K562 (cell line): ENCODE measurements at regions not wholly inside any gene's neighbourhood (a gene's known extent, or its start where the extent isn't known, plus 50 kb on each side); places are given as distances from the start of the nearest gene placed in this dataset.

ENCODE experiments used
- ATF7 ChIP-seq: fragments of 450-650 bp; IDR thresholded peaks from 2 replicates; pipeline ENCODE4 v1.7.1; 2014; ENCODE audit warnings: mild to moderate bottlenecking, moderate library complexity
- CXXC5 ChIP-seq: fragments of 250-450 bp; sonication (Bioruptor Pico); IDR thresholded peaks from 2 replicates; pipeline ENCODE4 v1.8.0; 2022; ENCODE audit warnings: inconsistent platforms, mild to moderate bottlenecking, moderate library complexity
- ELF1 ChIP-seq: fragments of 200-800 bp; sonication (Bioruptor generic); IDR thresholded peaks from 2 replicates; pipeline ENCODE4 v1.6.1; 2016; ENCODE audit warnings: missing genetic modification characterization, missing compliant biosample characterization
- ERF ChIP-seq: fragments of 450-650 bp; formaldehyde crosslinking; IDR thresholded peaks from 2 replicates; pipeline ENCODE4 v1.4.0; 2020; ENCODE audit warnings: mild to moderate bottlenecking, mixed read lengths
- ETS2 ChIP-seq: IDR thresholded peaks from 2 replicates; pipeline ENCODE4 v1.6.1; 2016; ENCODE audit warnings: borderline replicate concordance, missing genetic modification characterization, mild to moderate bottlenecking, moderate library complexity, missing compliant biosample characterization; ENCODE audit not compliant: poor library complexity, severe bottlenecking
- NFATC3 ChIP-seq: fragments of 450-650 bp; IDR thresholded peaks from 2 replicates; pipeline ENCODE4 v1.6.1; 2017; ENCODE audit warnings: mild to moderate bottlenecking
- NR2C2 ChIP-seq, 2 experiments: fragments of 200-800 bp in 1 of 2; sonication (Bioruptor generic) in 1 of 2; sonication (generic) in 1 of 2; formaldehyde crosslinking in 1 of 2; IDR thresholded peaks; 2 replicates each; pipeline versions ENCODE4 v1.6.1 to v1.8.0; 2016 to 2022; ENCODE audit warnings: mild to moderate bottlenecking in 1 of 2, missing compliant biosample characterization in 1 of 2, missing genetic modification characterization in 1 of 2, missing genetic modification reagents in 1 of 2
- STAT5B ChIP-seq: fragments of 250-450 bp; sonication (Bioruptor Pico); IDR thresholded peaks from 2 replicates; pipeline ENCODE4 v1.8.0; 2021; ENCODE audit warnings: mild to moderate bottlenecking, inconsistent platforms
- TAL1 ChIP-seq: fragments of 450-650 bp; IDR thresholded peaks from 2 replicates; pipeline ENCODE4 v1.6.1; 2016; ENCODE audit warnings: mild to moderate bottlenecking
- ZNF165 ChIP-seq: fragments of 250-450 bp; sonication (Bioruptor Pico); IDR thresholded peaks from 2 replicates; pipeline ENCODE4 v1.4.0; 2020; ENCODE audit warnings: borderline replicate concordance
- ZNF766 ChIP-seq: fragments of 200-800 bp; sonication (Bioruptor generic); conservative IDR thresholded peaks from 2 replicates; pipeline ENCODE4 v1.6.1; 2016; ENCODE audit warnings: missing genetic modification characterization, missing compliant biosample characterization
- TF ChIP-seq, protein P1 (sequence below): fragments of 450-650 bp; IDR thresholded peaks from 2 replicates; pipeline ENCODE4 v1.6.1; 2018; ENCODE audit not compliant: partially characterized antibody
- TF ChIP-seq, protein P2 (sequence below): fragments of 450-650 bp; IDR thresholded peaks from 2 replicates; pipeline ENCODE4 v1.6.1; 2016; ENCODE audit warnings: antibody characterized with exemption
- TF ChIP-seq, protein P3 (sequence below), 2 experiments: fragments of 450-650 bp; conservative IDR thresholded peaks; 2 replicates each; pipeline ENCODE4 v1.6.1; 2017; ENCODE audit warnings: mild to moderate bottlenecking in 2 of 2, moderate library complexity in 2 of 2
- TF ChIP-seq, protein P4 (sequence below): fragments of 450-650 bp; IDR thresholded peaks from 2 replicates; pipeline ENCODE4 v1.7.1; 2018; ENCODE audit warnings: mild to moderate bottlenecking, low read depth; ENCODE audit not compliant: partially characterized antibody
- TF ChIP-seq, protein P5 (sequence below): sonication (generic); formaldehyde crosslinking; IDR thresholded peaks from 2 replicates; pipeline ENCODE4 v1.9.0; 2022; ENCODE audit warnings: mild to moderate bottlenecking, missing genetic modification reagents

DNA sequence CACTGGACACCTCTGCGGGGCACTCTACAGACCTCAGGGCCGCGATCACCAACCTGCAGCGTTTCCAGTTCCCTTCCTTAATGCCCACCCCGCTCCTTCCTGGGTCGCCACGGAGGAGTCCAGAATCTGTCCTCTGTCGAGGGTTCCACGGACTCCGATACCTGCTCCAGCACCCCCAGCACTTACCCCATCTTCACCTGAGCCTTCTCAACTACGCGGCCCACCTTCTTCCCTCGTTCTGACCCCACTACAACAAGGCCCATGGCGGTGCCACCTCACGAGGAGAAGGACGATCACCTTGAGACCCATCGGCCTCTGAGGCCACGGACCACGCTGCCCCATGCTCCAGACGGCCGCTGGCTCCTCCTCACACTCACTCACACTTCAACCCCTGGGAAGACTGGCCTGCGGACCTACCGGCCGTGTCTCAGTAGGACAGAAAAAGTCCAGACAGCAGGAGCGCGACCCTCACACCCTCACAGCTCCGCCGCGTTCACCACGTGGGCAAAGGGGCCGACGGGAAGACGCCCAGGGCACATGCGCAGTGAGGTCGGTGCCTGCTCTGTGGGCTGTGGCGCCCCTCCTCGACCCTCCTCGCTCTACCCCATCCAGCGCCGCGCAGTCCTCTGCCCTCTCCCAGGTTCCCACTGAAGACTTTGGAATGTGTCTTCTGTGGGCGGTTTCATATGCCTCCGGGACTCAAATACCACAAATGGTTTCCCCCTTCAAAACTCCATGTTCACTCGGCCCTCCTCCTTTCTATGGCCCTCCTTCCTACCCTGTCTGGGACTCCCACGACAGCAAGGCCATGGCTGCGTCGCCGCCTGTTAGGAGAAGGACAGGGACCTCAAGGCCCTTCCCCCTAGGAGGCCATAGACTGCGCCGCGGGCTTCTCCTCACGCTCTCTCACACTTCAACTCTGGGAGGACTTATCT lies 193.9 kb upstream of the PHF14 start (continued):
- TF ChIP-seq, protein P1, sequence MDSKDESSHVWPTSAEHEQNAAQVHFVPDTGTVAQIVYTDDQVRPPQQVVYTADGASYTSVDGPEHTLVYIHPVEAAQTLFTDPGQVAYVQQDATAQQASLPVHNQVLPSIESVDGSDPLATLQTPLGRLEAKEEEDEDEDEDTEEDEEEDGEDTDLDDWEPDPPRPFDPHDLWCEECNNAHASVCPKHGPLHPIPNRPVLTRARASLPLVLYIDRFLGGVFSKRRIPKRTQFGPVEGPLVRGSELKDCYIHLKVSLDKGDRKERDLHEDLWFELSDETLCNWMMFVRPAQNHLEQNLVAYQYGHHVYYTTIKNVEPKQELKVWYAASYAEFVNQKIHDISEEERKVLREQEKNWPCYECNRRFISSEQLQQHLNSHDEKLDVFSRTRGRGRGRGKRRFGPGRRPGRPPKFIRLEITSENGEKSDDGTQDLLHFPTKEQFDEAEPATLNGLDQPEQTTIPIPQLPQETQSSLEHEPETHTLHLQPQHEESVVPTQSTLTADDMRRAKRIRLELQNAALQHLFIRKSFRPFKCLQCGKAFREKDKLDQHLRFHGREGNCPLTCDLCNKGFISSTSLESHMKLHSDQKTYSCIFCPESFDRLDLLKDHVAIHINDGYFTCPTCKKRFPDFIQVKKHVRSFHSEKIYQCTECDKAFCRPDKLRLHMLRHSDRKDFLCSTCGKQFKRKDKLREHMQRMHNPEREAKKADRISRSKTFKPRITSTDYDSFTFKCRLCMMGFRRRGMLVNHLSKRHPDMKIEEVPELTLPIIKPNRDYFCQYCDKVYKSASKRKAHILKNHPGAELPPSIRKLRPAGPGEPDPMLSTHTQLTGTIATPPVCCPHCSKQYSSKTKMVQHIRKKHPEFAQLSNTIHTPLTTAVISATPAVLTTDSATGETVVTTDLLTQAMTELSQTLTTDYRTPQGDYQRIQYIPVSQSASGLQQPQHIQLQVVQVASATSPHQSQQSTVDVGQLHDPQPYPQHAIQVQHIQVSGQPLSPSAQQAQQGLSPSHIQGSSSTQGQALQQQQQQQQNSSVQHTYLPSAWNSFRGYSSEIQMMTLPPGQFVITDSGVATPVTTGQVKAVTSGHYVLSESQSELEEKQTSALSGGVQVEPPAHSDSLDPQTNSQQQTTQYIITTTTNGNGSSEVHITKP, result peak; percentile 69
- 0 out of 2 replicates have a peak, but pooled peaks have one; percentile 33 for TF ChIP-seq ELF1 (tag)
- TF ChIP-seq ZNF766 (CRISPR knock-in tag), result peak; percentile 66
- no peak for TF ChIP-seq ATF7
- TF ChIP-seq, protein P2, sequence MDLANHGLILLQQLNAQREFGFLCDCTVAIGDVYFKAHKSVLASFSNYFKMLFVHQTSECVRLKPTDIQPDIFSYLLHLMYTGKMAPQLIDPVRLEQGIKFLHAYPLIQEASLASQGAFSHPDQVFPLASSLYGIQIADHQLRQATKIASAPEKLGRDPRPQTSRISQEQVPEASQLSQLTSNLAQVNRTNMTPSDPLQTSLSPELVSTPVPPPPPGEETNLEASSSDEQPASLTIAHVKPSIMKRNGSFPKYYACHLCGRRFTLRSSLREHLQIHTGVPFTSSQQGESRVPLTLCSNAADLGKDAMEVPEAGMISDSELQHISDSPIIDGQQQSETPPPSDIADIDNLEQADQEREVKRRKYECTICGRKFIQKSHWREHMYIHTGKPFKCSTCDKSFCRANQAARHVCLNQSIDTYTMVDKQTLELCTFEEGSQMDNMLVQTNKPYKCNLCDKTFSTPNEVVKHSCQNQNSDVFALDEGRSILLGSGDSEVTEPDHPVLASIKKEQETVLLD, result peak; percentile 71; the same call in 1 of the 2 replicates
- TF ChIP-seq CXXC5 (CRISPR knock-in tag), result peak; percentile 83
- no peak for TF ChIP-seq NFATC3
- no peak for TF ChIP-seq ETS2
- TF ChIP-seq TAL1, result no peak
- no peak for TF ChIP-seq ZNF165 (CRISPR knock-in tag)
- no peak for TF ChIP-seq ERF (CRISPR knock-in tag)
- TF ChIP-seq, protein P3, sequence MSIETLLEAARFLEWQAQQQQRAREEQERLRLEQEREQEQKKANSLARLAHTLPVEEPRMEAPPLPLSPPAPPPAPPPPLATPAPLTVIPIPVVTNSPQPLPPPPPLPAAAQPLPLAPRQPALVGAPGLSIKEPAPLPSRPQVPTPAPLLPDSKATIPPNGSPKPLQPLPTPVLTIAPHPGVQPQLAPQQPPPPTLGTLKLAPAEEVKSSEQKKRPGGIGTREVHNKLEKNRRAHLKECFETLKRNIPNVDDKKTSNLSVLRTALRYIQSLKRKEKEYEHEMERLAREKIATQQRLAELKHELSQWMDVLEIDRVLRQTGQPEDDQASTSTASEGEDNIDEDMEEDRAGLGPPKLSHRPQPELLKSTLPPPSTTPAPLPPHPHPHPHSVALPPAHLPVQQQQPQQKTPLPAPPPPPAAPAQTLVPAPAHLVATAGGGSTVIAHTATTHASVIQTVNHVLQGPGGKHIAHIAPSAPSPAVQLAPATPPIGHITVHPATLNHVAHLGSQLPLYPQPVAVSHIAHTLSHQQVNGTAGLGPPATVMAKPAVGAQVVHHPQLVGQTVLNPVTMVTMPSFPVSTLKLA (conservative IDR thresholded peaks at IDR 0.05), result peak; percentile 83 to 90
- no peak for TF ChIP-seq NR2C2 (CRISPR knock-in tag; IDR thresholded peaks at IDR 0.05)
- peak; percentile 48; the same call in 1 of the 2 replicates for TF ChIP-seq NR2C2 (tag; IDR thresholded peaks at IDR 0.05)
- TF ChIP-seq, protein P4, sequence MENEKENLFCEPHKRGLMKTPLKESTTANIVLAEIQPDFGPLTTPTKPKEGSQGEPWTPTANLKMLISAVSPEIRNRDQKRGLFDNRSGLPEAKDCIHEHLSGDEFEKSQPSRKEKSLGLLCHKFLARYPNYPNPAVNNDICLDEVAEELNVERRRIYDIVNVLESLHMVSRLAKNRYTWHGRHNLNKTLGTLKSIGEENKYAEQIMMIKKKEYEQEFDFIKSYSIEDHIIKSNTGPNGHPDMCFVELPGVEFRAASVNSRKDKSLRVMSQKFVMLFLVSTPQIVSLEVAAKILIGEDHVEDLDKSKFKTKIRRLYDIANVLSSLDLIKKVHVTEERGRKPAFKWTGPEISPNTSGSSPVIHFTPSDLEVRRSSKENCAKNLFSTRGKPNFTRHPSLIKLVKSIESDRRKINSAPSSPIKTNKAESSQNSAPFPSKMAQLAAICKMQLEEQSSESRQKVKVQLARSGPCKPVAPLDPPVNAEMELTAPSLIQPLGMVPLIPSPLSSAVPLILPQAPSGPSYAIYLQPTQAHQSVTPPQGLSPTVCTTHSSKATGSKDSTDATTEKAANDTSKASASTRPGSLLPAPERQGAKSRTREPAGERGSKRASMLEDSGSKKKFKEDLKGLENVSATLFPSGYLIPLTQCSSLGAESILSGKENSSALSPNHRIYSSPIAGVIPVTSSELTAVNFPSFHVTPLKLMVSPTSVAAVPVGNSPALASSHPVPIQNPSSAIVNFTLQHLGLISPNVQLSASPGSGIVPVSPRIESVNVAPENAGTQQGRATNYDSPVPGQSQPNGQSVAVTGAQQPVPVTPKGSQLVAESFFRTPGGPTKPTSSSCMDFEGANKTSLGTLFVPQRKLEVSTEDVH, result no peak
- TF ChIP-seq, protein P5, sequence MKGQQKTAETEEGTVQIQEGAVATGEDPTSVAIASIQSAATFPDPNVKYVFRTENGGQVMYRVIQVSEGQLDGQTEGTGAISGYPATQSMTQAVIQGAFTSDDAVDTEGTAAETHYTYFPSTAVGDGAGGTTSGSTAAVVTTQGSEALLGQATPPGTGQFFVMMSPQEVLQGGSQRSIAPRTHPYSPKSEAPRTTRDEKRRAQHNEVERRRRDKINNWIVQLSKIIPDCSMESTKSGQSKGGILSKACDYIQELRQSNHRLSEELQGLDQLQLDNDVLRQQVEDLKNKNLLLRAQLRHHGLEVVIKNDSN, result peak; percentile 66
- TF ChIP-seq STAT5B, result no peak
